HPDE6-E6E7 (cell line): ENCODE measurements at regions not wholly inside any gene's neighbourhood (a gene's known extent, or its start where the extent isn't known, plus 50 kb on each side); places are given as distances from the start of the nearest gene placed in this dataset.
"Not testable (repeated sequence)": the region's sequence is repeated elsewhere in the genome, so short reads cannot be mapped to it uniquely, and the experiment has no call there.

ENCODE experiments used
- DNase-seq: peaks from one replicate; pipeline ENCODE4 v3.0.0; 2011; ENCODE audit warnings: missing footprints; ENCODE audit errors: extremely low spot score

- DNase-seq = no peak
Observed at GRCh38 chr5:17828681-17829080, 194.4 kb downstream of the TAF11L14 start.

DNA sequence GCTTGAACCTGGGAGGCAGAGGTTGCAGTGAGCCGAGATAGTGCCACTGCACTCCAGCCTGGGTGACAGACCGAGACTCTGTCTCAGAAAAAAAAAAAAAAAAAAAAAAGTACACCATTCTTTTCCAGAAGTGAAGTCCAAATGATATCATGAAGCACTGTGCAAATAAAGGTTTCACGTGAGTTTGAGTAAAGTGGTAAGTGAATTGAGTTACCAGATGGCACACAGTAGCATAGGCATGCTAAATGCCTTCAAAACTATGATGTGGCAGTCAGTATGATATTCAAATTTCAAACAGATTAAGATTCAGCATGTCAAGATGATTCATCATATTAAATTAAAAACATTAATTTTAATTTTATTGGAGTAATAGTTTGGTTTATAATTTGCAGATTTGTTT, 195.2 kb downstream of the TAF11L14 start:
- DNase-seq = no peak

GRCh38 chr5:17831279-17831678, 197.0 kb downstream of the TAF11L14 start:
- no peak for DNase-seq

DNA sequence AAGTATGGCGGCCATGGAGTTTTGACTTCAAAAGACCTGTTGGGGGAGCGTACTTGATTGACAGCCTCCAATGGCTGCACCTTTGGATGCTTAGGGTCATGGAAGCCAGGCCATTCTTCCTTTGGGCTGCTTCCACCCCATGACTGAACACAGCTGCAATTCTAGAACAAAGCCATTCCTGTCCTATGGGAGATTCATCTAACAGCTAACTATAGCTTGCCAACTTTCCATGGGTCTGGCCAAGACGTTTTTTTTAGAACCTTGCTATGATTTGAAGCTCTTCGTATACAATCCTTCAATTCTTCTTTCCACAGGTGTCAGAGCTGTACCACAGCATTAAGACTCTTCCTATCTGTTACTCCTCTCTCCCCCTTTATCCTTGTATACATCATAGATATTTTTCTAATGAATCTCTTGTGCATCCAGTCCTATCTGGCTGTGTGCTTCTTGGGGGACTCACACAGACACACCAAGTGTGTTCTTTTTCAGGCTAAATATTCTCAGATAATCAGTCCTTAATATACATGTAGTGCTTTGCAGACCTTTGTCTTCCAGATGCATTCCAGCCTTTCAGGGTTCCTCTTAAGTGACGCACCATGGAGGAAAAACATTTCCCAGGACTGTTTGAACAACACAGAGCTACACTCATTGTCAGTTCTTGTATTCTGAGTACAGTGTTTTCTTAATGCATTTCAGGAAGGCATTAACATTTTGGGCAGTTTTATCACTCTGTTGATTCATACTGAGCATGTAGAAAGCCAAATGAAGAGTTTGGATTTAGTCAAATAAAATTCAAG, 198.9 kb downstream of the TAF11L14 start:
- no peak for DNase-seq

DNA sequence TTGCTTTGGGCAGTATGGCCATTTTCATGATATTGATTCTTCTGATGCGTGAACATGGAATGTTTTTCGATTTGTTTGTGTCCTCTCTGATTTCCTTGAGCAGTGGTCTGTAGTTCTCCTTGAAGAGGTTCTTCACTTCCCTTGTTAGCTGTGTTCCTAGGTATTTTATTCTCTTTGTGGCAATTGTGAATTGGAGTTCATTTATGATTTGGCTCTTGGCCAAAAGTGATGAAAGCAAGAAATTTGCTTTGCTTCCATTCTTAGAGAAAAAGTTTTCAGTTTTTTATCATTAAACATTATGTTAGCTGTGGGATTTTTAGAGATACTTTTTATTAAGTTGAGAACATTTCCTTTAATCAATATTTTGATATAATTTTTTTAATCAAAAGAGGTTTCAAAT, 203.5 kb downstream of the TAF11L14 start:
- DNase-seq = no peak

DNA sequence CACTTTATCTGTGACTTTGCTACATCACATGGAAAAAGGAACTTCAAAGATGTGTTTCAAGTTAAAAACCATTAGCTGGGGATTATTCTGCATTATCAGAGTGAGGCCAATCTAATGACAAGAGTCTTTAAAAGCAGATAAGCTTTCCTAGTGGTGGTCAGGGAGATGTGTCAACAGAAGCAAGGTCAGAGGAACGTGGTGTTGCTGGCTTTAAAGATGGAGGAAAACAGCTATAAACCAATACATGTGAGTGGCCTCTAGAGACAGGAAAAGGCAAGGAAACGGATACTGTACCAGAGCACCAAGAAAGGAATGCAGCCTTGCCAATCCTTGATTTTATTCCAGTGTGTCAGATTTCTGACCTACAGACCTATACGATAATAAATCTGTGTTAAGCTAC, 204.2 kb downstream of the TAF11L14 start:
- DNase-seq = no peak

- DNase-seq = no peak
Observed at GRCh38 chr5:17839848-17840247, 205.6 kb downstream of the TAF11L14 start.

- no peak for DNase-seq
Observed at GRCh38 chr5:17846496-17846895, 212.2 kb downstream of the TAF11L14 start.

DNA sequence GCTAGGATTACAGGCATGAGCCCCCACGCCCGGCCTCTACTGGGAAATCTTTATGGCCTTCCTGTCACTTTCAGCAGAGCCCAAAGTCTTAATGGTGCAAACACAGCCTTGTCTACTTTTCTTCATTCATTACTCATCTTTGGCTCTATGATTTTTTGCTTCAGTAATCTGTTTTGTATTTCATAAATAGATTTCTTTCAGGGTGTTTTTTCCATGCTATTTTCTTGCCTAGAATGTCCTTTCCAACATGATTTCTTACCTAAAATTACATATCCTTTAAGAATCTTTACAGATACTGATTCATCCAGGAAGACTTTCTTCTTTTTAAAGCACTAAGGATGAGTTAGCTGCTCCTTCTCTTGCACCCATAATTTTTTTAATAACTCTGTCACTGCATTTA, 213.0 kb downstream of the TAF11L14 start:
- no peak for DNase-seq

DNA sequence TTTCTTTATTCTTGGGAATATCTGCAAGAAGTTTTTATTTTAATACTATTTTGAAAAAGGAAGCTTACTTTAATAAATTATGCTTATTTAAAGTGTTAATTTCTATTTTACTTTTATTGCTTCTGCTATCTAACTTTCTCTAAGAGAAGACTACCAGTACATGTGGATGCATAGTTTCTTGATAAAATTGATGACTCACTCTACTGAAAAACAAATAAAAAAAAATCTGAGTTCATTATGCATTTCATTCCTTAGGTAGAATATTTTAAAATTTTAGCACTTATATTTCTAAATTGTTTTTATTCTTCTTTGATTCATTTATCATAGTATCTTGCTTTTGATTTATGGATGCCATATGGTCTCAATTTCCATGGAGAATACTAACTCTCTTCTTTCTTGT, 217.9 kb downstream of the TAF11L14 start:
- DNase-seq = no peak

DNA sequence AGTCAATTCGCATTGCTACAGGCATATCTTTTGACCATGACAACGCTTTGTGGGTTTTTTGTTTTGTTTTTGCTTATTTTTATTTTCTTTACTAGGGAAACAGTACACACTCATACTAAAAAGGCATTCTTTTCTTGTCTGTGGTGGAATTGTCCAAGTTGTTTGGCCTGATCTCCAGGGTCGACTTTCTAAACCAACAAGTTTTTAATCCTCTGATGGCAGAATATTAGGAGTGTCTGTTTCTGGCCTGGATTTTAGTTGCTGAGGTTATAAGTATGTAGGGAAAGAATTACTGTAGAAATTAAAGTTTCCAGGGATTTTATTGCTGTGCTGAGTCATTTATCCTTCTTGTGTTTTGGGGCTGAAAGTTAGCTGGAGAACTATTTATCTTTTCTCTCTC, 218.5 kb downstream of the TAF11L14 start:
- DNase-seq = no peak

DNA sequence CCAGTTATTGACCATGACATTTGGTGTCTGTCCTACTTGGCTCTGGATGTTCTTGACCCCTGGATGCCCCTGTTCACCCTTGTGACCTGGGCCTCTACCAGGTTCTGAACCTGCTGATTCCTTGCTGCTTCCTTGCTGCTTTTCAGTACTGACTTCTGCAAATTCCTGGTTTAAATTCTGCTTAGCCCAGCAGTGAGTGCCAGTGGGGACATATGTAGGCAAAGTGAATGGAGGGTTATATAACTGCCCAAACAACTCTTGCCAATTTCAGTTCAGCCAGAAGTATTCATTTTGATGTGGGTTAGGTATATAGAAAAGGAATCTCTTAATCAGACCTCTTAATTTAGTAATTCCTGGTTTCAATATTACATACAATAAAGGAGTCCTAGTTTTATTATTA, 220.6 kb downstream of the TAF11L14 start:
- DNase-seq = no peak

DNA sequence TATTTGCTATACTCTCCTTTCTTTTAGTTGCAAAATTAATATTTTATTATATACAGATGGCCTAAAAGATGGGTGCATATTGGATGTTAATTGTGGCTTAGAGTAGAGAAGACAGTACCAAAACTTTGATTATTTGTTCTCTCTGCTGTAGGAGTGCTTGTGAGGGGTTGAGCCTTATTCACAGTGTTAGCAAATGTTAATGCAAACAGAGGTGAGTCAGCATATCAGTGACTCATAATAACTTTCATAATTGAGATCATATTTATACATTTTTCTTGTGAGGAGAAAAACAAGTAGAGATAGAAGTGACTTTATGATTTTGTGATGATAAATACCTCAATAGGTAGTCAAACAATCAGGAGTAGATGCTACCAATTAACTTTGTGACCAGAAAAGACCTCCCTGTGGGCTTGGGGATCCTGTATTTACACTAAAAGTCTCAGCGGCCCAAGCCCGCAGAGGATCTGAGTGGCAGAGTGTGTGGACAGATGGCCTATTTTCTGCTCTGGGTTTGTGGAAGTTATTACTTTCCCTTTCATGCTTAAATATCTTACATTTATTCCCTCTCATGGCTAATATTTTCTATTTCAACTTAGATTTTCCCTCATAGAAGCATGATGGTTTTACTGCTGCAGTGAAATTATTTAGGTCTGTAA, 226.5 kb downstream of the TAF11L14 start:
- peak; percentile 54 for DNase-seq

- not testable (repeated sequence) for DNase-seq
Observed at GRCh38 chr5:17864903-17865302, 230.6 kb downstream of the TAF11L14 start.

DNA sequence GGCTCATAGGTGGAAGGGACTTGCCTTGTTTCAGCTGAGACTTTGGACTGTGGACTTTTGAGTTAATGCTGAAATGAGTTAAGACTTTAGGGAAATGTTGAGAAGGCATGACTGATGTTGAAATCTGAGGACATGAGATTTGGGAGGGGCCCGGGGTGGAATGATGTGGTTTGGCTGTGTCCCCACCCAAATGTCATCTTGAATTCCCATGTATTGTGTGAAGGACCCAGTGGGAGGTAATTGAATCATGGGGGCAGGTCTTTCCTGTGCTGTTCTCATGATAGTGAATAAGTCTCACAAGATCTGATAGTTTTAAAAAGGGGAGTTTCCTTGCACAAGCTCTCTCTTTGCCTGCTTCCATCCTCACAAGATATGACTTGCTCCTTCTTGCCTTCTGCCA, 231.7 kb downstream of the TAF11L14 start:
- not testable (repeated sequence) for DNase-seq

GRCh38 chr5:17872204-17872603, 237.9 kb downstream of the TAF11L14 start:
- no peak for DNase-seq

- no peak for DNase-seq
Observed at GRCh38 chr5:17878541-17878940, 244.3 kb downstream of the TAF11L14 start.

- DNase-seq = no peak
Observed at GRCh38 chr5:17879276-17879675, 245.0 kb downstream of the TAF11L14 start.

DNA sequence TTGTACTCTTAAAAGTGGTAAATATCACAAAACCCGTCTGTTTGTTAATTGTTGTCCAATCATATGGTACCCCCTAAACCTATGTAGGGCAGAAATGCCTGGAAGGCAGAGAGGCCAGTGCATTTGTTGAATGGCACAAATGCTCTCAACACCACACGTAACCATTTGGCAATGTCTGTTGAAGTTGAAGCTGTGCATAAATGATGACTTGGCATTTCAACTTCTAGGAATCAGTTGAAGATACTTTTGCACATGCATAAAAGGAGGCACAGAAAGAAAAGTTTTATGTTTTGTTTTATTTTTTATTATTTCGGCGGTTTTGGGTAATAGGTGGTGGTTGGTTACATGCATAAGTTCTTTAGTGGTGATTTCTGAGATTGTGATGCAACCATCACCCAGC, 246.6 kb downstream of the TAF11L14 start:
- no peak for DNase-seq

- DNase-seq = peak; percentile 28
Observed at GRCh38 chr5:17882760-17883488, 248.7 kb downstream of the TAF11L14 start.

GRCh38 chr5:17888155-17888554, 253.9 kb downstream of the TAF11L14 start:
- DNase-seq = no peak

- no peak for DNase-seq
Observed at GRCh38 chr5:17890501-17890900, 256.2 kb downstream of the TAF11L14 start.

GRCh38 chr5:17891881-17892280, 257.6 kb downstream of the TAF11L14 start:
- no peak for DNase-seq
